Osteocyte (in vitro differentiated cells): ENCODE measurements at regions not wholly inside any gene's neighbourhood (a gene's known extent, or its start where the extent isn't known, plus 50 kb on each side); places are given as distances from the start of the nearest gene placed in this dataset.
A peak's percentile ranks its signal among the peaks of the same experiment; 100 is the strongest.

Source experiments
- DNase-seq: peaks from one replicate; pipeline ENCODE4 v3.0.0; 2021; ENCODE audit warnings: mixed read lengths; ENCODE audit not compliant: unreplicated experiment; ENCODE audit errors: extremely low spot score
- H3K27ac Mint-ChIP-seq: one replicate; pipeline ENCODE4 v1.8.0; 2021; ENCODE audit warnings: mild to moderate bottlenecking, mixed read lengths; ENCODE audit not compliant: unreplicated experiment
- H3K27me3 Mint-ChIP-seq: one replicate; pipeline ENCODE4 v1.8.0; 2021; ENCODE audit warnings: mixed read lengths; ENCODE audit not compliant: unreplicated experiment
- H3K36me3 Mint-ChIP-seq: one replicate; pipeline ENCODE4 v1.8.0; 2021; ENCODE audit warnings: mixed read lengths; ENCODE audit not compliant: unreplicated experiment
- H3K4me1 Mint-ChIP-seq: one replicate; pipeline ENCODE4 v1.8.0; 2021; ENCODE audit warnings: mixed read lengths; ENCODE audit not compliant: unreplicated experiment
- H3K4me3 Mint-ChIP-seq: one replicate; pipeline ENCODE4 v1.8.0; 2021; ENCODE audit warnings: mild to moderate bottlenecking, moderate library complexity, mixed read lengths; ENCODE audit not compliant: unreplicated experiment
- H3K9me3 Mint-ChIP-seq: one replicate; pipeline ENCODE4 v1.8.0; 2021; ENCODE audit warnings: mixed read lengths; ENCODE audit not compliant: unreplicated experiment
- CTCF ChIP-seq: fragments of 200-600 bp; sonication (generic); IDR thresholded peaks from 2 replicates; pipeline ENCODE4 v1.5.0; 2021; ENCODE audit warnings: antibody characterized with exemption, mild to moderate bottlenecking, moderate library complexity

GRCh38 chr1:231093156-231093922, 53.3 kb upstream of the FAM89A start:
- no peaks in the 10 kb centered on the region for H3K9me3 Mint-ChIP-seq
- DNase-seq: no peak
- peaks cover 22% of the 10 kb centered on the region for H3K27me3 Mint-ChIP-seq
- no peak overlapping the region for H3K4me3 Mint-ChIP-seq
- peak overlapping the region; percentile 15 for H3K27ac Mint-ChIP-seq
- peak; percentile 42 for TF ChIP-seq CTCF
- peaks cover 2% of the 10 kb centered on the region for H3K36me3 Mint-ChIP-seq
- H3K4me1 Mint-ChIP-seq: peaks cover 9% of the 10 kb centered on the region

- DNase-seq: no peak
- H3K27me3 Mint-ChIP-seq: peaks cover 25% of the 10 kb centered on the region
- peaks cover 9% of the 10 kb centered on the region for H3K4me1 Mint-ChIP-seq
- TF ChIP-seq CTCF: no peak
- H3K9me3 Mint-ChIP-seq: no peaks in the 10 kb centered on the region
- H3K36me3 Mint-ChIP-seq: peaks cover 2% of the 10 kb centered on the region
- no peak overlapping the region for H3K27ac Mint-ChIP-seq
- no peak overlapping the region for H3K4me3 Mint-ChIP-seq
Observed at GRCh38 chr1:231092380-231092779, 52.3 kb upstream of the FAM89A start.

GRCh38 chr1:231091831-231092301, 51.8 kb upstream of the FAM89A start:
- peak; percentile 53 for TF ChIP-seq CTCF
- Mint-ChIP-seq H3K4me1 (peaks cover 9% of the 10 kb centered on the region), H3K4me3 (no peak overlapping the region), H3K36me3 (peaks cover 2% of the 10 kb centered on the region), H3K27me3 (peaks cover 27% of the 10 kb centered on the region), H3K27ac (no peak overlapping the region), H3K9me3 (no peaks in the 10 kb centered on the region)
- DNase-seq: no peak

GRCh38 chr1:231091415-231091814, 51.4 kb upstream of the FAM89A start:
- DNase-seq: no peak
- no peaks in the 10 kb centered on the region for H3K9me3 Mint-ChIP-seq
- peaks cover 28% of the 10 kb centered on the region for H3K27me3 Mint-ChIP-seq
- peaks cover 9% of the 10 kb centered on the region for H3K4me1 Mint-ChIP-seq
- H3K4me3 Mint-ChIP-seq: no peak overlapping the region
- peaks cover 2% of the 10 kb centered on the region for H3K36me3 Mint-ChIP-seq
- no peak overlapping the region for H3K27ac Mint-ChIP-seq
- no peak for TF ChIP-seq CTCF
